GM06990 (cell line): ENCODE measurements at regions not wholly inside any gene's neighbourhood (a gene's known extent, or its start where the extent isn't known, plus 50 kb on each side); places are given as distances from the start of the nearest gene placed in this dataset.

Source experiments
- DNase-seq: peaks from one replicate; pipeline ENCODE4 v3.0.0-alpha.2; 2011; ENCODE audit not compliant: insufficient read length; ENCODE audit errors: extremely low read depth
- H3K27me3 ChIP-seq: replicated peaks from 2 replicates; pipeline ENCODE4 v1.6.0; 2011; ENCODE audit warnings: low read length; ENCODE audit not compliant: control insufficient read depth, insufficient read depth
- H3K36me3 ChIP-seq: 2 replicates; pipeline ENCODE4 v1.5.1; 2011; ENCODE audit warnings: low read length; ENCODE audit not compliant: control insufficient read depth, insufficient read depth
- H3K4me3 ChIP-seq: replicated peaks from 2 replicates; pipeline ENCODE4 v1.5.1; 2011; ENCODE audit warnings: low read depth, mild to moderate bottlenecking, control low read depth, low read length
- TF ChIP-seq, protein P1 (sequence below): IDR thresholded peaks from 2 replicates; pipeline ENCODE4 v1.5.1; 2011; ENCODE audit warnings: low read length, control low read depth, mild to moderate bottlenecking, inconsistent platforms; ENCODE audit not compliant: insufficient read depth, poor library complexity, severe bottlenecking

DNA sequence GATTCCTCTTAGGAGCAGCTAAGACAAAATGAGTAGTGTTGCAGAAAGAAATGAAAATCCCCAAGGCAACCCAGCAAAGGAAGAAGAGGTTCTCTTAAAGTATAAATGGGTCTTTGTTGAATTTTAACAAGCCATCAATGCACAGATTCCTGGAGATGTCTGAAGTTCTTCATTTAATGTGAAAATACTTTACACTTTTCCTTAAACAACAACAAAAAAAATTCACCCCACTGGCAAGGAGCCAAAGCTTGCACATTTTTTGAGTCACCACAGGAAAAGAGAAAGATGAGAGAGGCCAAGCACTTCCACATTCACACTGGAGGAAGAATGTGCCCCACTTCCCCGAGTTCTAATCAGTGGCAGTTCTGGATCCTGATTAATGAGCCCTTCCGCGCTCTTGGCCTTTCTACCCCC, 286.4 kb upstream of the MEOX2 start:
- Histone ChIP-seq H3K27me3 (no peaks in the 10 kb centered on the region), H3K36me3 (no peaks in the 10 kb centered on the region), H3K4me3 (no peak overlapping the region)
- DNase-seq: no peak
- TF ChIP-seq, protein P1, sequence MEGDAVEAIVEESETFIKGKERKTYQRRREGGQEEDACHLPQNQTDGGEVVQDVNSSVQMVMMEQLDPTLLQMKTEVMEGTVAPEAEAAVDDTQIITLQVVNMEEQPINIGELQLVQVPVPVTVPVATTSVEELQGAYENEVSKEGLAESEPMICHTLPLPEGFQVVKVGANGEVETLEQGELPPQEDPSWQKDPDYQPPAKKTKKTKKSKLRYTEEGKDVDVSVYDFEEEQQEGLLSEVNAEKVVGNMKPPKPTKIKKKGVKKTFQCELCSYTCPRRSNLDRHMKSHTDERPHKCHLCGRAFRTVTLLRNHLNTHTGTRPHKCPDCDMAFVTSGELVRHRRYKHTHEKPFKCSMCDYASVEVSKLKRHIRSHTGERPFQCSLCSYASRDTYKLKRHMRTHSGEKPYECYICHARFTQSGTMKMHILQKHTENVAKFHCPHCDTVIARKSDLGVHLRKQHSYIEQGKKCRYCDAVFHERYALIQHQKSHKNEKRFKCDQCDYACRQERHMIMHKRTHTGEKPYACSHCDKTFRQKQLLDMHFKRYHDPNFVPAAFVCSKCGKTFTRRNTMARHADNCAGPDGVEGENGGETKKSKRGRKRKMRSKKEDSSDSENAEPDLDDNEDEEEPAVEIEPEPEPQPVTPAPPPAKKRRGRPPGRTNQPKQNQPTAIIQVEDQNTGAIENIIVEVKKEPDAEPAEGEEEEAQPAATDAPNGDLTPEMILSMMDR: no peak

DNA sequence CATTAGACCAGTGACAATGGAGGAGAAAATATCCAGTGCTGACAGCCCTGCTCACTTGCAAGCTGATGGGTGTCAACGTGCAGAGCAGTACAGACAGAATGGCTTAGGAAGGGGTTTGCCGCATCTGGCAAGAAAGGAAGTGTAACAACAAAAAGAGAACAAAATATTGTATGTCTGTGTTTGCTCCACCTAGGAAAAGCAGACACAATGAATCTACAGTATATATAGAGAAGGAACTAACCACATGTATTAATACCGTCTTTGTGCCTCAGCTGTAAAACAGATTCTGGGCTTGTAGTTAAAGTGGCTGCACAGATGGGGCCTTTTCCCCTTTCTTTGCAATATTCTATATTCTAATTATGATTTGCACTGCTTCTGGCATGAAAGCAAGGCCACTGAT, 281.1 kb upstream of the MEOX2 start:
- Histone ChIP-seq H3K4me3 (no peak overlapping the region), H3K36me3 (no peaks in the 10 kb centered on the region), H3K27me3 (no peaks in the 10 kb centered on the region)
- DNase-seq: no peak
- TF ChIP-seq, protein P1: no peak

DNA sequence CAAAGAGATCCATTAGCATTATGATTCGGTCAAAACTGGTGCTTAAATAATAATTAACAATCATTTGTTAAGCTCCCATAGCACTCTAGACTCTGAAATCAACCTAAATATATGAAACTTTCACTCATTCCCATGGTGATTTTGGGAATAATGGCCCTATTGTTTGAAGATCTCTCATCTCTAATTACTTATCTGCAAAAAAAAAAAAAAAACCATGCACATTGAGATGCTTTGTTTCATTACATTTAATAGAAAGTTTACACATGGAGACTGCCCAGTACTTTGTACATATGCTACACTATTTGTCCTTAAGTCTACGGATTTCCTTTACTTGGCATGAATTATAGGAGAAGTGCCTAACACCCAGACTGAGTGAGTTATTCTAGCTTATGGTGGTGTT, 280.6 kb upstream of the MEOX2 start:
- TF ChIP-seq, protein P1: no peak
- no peak for DNase-seq

DNA sequence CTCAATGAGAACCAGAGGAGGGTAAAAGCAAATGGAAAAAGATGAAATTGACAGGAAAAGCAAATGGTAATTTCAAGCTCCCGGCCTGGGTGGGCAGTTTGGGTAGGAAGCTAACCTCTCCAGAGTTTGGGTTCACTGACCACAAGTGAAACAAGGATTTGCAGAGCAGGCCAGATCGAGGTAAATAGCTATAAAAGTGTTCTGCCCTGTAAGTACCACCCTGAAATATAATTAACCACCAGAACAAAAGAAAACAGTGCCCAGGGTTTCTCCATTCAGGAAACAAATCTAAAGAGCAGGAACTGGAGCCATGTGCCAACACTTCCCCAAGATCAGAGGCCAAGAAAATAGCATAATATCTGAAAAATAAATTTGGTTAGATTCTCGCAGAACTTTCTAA, 276.7 kb upstream of the MEOX2 start:
- TF ChIP-seq, protein P1: no peak
- DNase-seq: no peak
- H3K27me3 ChIP-seq: no peaks in the 10 kb centered on the region
- H3K36me3 ChIP-seq: no peaks in the 10 kb centered on the region
- H3K4me3 ChIP-seq: no peak overlapping the region

More for the DNA sequence above, 280.6 kb upstream of the MEOX2 start:
- no peaks in the 10 kb centered on the region for H3K36me3 ChIP-seq
- H3K27me3 ChIP-seq: no peaks in the 10 kb centered on the region
- no peak overlapping the region for H3K4me3 ChIP-seq

DNA sequence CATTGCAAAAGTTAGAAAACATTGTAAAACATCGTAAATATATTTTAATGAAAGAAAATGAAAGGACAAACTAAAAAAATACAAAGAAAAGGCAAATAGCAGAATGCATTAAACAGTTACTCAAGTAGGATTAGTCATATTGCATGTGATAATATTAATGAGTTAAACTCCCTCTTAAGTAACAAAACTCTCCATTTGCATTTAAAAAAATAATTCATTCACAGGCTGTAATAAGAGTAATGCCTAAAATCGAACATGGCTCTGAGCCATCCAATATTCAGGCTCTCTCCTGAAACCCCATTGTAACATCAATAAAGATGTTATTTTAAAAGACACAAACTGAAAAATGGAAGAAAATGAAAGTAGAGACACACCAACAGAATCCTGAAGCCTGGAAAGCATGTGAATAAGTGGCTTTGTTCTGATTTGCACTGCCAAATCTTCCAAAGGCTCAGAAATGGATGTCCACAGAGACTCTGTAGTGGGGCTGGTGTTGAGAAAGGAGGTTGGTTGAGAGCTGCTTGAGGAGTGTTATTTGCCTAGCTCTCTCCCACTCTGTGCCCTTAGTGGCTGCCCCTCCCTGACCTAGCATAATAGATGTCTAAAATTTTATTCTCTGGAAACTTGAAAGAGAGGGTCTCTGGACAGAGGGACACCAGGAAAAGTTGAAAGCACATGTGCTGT, 268.3 kb upstream of the MEOX2 start:
- DNase-seq: no peak
- Histone ChIP-seq H3K36me3 (no peaks in the 10 kb centered on the region), H3K27me3 (no peaks in the 10 kb centered on the region), H3K4me3 (no peak overlapping the region)
- TF ChIP-seq, protein P1: no peak

DNA sequence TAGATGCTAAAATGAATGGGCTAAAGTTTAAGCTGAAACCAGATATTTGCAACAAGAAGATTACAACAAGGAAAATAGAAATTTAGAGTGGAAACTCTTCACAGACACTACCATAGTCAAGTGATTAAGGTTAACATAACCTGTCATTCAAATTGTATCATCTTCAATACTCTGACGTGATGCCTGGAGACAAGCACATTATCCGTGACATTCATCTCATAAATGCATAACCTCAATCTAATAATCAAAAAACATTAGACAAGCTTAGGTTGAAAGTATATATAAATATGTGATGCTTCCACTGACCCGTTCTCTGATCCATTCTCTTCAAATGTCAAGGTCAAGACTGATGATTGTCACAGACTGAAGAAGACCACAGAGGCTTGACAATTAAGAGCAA, 263.8 kb upstream of the MEOX2 start:
- Histone ChIP-seq H3K36me3 (no peaks in the 10 kb centered on the region), H3K27me3 (no peaks in the 10 kb centered on the region), H3K4me3 (no peak overlapping the region)
- no peak for DNase-seq
- TF ChIP-seq, protein P1: no peak
